ENCODE measurements at regions not wholly inside any gene's neighbourhood (a gene's known extent, or its start where the extent isn't known, plus 50 kb on each side); places are given as distances from the start of the nearest gene placed in this dataset.
"Not testable (repeated sequence)": the region's sequence is repeated elsewhere in the genome, so short reads cannot be mapped to it uniquely, and the experiment has no call there.

GRCh38 chr20:12531626-12532025, 477.1 kb upstream of the SPTLC3 start:
- H3K4me3 ChIP-seq (ENCODE audit: low read length) = no peak overlapping the region
- DNase-seq (ENCODE audit: low read depth) = no peak
- TF ChIP-seq CTCF (conservative IDR thresholded peaks at IDR 0.05; ENCODE audit: low read depth, low read length) = no peak

DNA sequence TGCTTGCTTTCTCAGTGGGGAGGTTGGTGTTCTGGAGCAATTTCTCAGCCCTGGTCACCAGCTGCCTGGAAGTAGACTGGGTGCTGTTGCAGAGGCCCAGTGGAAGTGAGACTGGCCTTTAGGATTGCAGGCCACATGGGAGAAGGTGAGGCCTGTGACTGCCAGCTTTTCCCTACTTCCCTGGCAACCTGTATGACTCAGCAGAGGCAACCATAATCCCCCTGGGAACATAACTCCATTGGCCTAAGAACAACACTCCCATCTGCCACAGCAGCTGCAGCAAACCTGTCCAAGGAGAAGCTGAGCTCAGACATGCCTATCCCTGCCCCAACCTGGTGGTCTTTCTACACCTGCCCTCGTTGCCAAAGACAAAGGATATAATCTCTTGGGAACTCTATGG, 473.5 kb upstream of the SPTLC3 start:
- DNase-seq (ENCODE audit: low read depth) = no peak
- H3K4me3 ChIP-seq (ENCODE audit: low read length) = no peak overlapping the region
- TF ChIP-seq CTCF (conservative IDR thresholded peaks at IDR 0.05; ENCODE audit: low read depth, low read length) = no peak

GRCh38 chr20:12535770-12536169, 473.0 kb upstream of the SPTLC3 start:
- H3K4me3 ChIP-seq (ENCODE audit: low read length) = no peak overlapping the region
- TF ChIP-seq CTCF (conservative IDR thresholded peaks at IDR 0.05; ENCODE audit: low read depth, low read length) = no peak
- DNase-seq (ENCODE audit: low read depth) = no peak

DNA sequence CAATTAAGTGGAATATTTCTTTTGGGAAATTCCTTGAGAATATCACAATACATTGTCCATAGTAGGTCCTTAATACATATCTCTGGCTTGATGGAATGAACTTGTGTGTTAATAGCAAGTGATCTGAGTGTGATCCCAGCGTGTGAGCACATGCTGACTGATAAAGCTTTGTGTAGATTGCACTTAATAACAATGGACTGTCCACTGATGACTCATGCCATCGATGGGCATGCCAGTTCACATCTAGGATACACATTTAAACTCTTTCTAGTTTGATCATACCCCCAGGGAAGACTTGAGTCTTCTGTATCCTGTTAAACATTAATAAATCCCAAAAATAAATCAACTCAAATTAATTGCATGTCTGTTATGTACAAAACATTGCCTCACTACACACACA, 454.3 kb upstream of the SPTLC3 start:
- H3K4me3 ChIP-seq (ENCODE audit: low read length) = no peak overlapping the region
- TF ChIP-seq CTCF (conservative IDR thresholded peaks at IDR 0.05; ENCODE audit: low read depth, low read length) = no peak
- DNase-seq (ENCODE audit: low read depth) = no peak

DNA sequence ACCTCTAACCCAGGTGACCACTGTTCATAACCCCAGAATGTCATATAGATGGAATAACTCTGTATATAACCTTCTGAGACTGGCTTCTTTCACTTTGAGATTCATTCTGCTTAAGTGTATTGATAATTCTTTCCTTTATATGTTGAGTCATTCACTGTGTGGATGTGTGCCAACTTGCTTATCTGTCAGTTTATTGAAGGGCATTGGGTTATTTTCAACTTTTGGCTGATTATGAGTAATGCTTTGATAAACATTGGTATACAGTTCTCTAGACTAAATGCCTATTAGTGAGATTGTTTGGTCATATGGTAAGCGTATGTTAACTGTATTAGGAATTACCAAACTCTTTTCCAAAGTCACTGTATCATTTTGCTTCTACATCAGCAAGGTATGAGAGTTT, 453.4 kb upstream of the SPTLC3 start:
- no peak overlapping the region for H3K4me3 ChIP-seq (ENCODE audit: low read length)
- no peak for DNase-seq (ENCODE audit: low read depth)
- TF ChIP-seq CTCF (conservative IDR thresholded peaks at IDR 0.05; ENCODE audit: low read depth, low read length) = no peak

DNA sequence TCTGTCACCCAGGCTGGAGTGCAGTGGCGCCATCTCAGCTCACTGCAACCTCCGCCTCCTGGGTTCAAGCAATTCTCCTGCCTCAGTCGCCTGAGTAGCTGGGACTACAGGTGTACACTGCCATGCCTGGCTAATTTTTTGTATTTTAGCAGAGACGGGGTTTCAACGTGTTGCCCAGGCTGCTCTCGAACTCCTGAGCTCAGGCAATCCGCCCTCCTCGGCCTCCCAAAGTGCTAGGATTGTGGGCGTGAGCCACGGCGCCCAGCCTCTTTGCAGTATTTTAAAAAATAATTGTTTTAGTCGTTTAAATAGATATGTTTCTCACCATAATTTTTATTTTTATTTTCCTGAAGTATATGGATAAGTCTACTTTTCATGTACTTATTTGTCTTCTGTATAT, 452.9 kb upstream of the SPTLC3 start:
- not testable (repeated sequence) for DNase-seq (ENCODE audit: low read depth); H3K4me3 ChIP-seq (ENCODE audit: low read length)

DNA sequence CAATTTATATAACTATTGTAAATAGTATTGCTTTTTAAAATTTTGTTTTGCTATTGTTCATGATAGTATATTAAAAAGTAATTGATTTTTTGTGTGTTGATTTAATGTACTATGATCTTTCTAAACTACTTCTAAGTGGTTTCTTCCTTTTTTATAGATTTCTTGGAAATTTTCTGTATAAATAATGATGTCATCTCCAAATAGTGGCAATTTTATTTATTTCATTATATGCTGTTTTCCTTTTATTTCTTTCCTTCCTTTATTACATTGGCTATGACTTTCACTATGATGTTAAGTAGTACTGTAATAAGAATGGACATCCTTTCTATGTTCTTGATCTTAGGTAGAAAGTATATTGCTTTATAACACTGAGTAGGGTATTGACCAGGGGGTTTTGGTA, 451.5 kb upstream of the SPTLC3 start:
- no peak for TF ChIP-seq CTCF (conservative IDR thresholded peaks at IDR 0.05; ENCODE audit: low read depth, low read length)
- no peak for DNase-seq (ENCODE audit: low read depth)
- H3K4me3 ChIP-seq (ENCODE audit: low read length) = no peak overlapping the region

GRCh38 chr20:12564979-12565378, 443.8 kb upstream of the SPTLC3 start:
- no peak overlapping the region for H3K4me3 ChIP-seq (ENCODE audit: low read length)
- TF ChIP-seq CTCF (conservative IDR thresholded peaks at IDR 0.05; ENCODE audit: low read depth, low read length) = no peak
- no peak for DNase-seq (ENCODE audit: low read depth)
